Hepatocyte (in vitro differentiated cells): ENCODE measurements at regions not wholly inside any gene's neighbourhood (a gene's known extent, or its start where the extent isn't known, plus 50 kb on each side); places are given as distances from the start of the nearest gene placed in this dataset.

ENCODE experiments used
- CTCF ChIP-seq: fragments of 200-600 bp; sonication (generic); IDR thresholded peaks from 2 replicates; pipeline ENCODE4 v1.5.1; 2016; ENCODE audit warnings: antibody characterized with exemption, mild to moderate bottlenecking; ENCODE audit not compliant: poor library complexity
- EZH2 ChIP-seq: fragments of 200-600 bp; sonication (generic); IDR thresholded peaks from 2 replicates; pipeline ENCODE4 v1.6.1; 2016; ENCODE audit warnings: antibody characterized with exemption, mild to moderate bottlenecking, borderline replicate concordance
- EZH2phosphoT487 ChIP-seq: fragments of 200-600 bp; sonication (generic); IDR thresholded peaks from one replicate; pipeline ENCODE4 v1.6.1; 2018; ENCODE audit warnings: antibody characterized with exemption, mild to moderate bottlenecking, low read depth, moderate library complexity; ENCODE audit not compliant: unreplicated experiment, severe bottlenecking

- TF ChIP-seq CTCF (no peak), EZH2 (no peak), EZH2phosphoT487 (no peak)
Measured at GRCh38 chr4:38526412-38526811, 137.6 kb upstream of the KLF3 start.
